ENCODE measurements at regions not wholly inside any gene's neighbourhood (a gene's known extent, or its start where the extent isn't known, plus 50 kb on each side); places are given as distances from the start of the nearest gene placed in this dataset.

GRCh38 chr2:104707056-104707455, 146.9 kb upstream of the POU3F3 start:
- Histone ChIP-seq H2BK5ac (ENCODE audit: low read depth, low read length) (no peak overlapping the region), H2AK5ac (ENCODE audit: low read depth, low read length) (no peak overlapping the region), H3K79me1 (ENCODE audit: low read depth, low read length) (no peaks in the 10 kb centered on the region), H4K8ac (ENCODE audit: extremely low read depth, insufficient read depth, low read length) (no peak overlapping the region), H2BK15ac (ENCODE audit: low read length) (no peak overlapping the region), H3K36me3 (ENCODE audit: control insufficient read depth in 2 of 4, insufficient read depth in 4 of 4, low read length in 3 of 4) (no peaks in the 10 kb centered on the region), H3K23me2 (ENCODE audit: low read depth, low read length) (no peaks in the 10 kb centered on the region), H2AFZ (ENCODE audit: low read length) (no peak overlapping the region), H3K14ac (ENCODE audit: insufficient read length) (no peak overlapping the region), H3K79me2 (ENCODE audit: control insufficient read depth in 1 of 2, insufficient read depth in 2 of 2, low read length in 2 of 2) (no peaks in the 10 kb centered on the region), H4K91ac (replicated peaks; ENCODE audit: insufficient read length, low read length) (no peak overlapping the region), H2BK12ac (ENCODE audit: low read depth, low read length) (no peak overlapping the region), H3K9me3 (ENCODE audit: insufficient read depth in 2 of 2, low read depth in 1 of 2, low read length in 1 of 2) (no peaks in the 10 kb centered on the region), H2BK20ac (ENCODE audit: low read length) (no peak overlapping the region), H3K27ac (ENCODE audit: low read depth, low read length) (no peak overlapping the region), H3K4me2 (ENCODE audit: insufficient read depth in 1 of 2, low read depth in 2 of 2, low read length in 2 of 2) (no peak overlapping the region), H4K5ac (ENCODE audit: insufficient read length, low read depth, low read length) (no peak overlapping the region), H3K9ac (replicated peaks in 1 of 4; ENCODE audit: extremely low read depth in 1 of 4, low read depth in 3 of 4, low read length in 3 of 4) (no peak overlapping the region), H3K23ac (ENCODE audit: insufficient read length) (no peak overlapping the region), H3K18ac (ENCODE audit: extremely low read depth, low read length) (no peak overlapping the region), H3K27me3 (replicated peaks in 1 of 4; ENCODE audit: control insufficient read depth in 3 of 4, extremely low read depth in 1 of 4, insufficient read depth in 3 of 4, low read length in 3 of 4) (no peaks in the 10 kb centered on the region), H3K56ac (replicated peaks; ENCODE audit: insufficient read length, low read depth, low read length) (no peak overlapping the region), H4K20me1 (replicated peaks in 1 of 2; ENCODE audit: control insufficient read depth in 1 of 2, insufficient read depth in 2 of 2, low read length in 2 of 2) (no peaks in the 10 kb centered on the region), H3K4ac (replicated peaks; ENCODE audit: insufficient read length, low read depth, low read length) (no peak overlapping the region), H3K4me3 (ENCODE audit: extremely low read depth in 1 of 4, insufficient read depth in 2 of 4, low read depth in 3 of 4, low read length in 4 of 4) (no peak overlapping the region), H3K4me1 (replicated peaks in 1 of 4; ENCODE audit: control insufficient read depth in 3 of 4, insufficient read depth in 4 of 4, low read length in 3 of 4) (peaks cover 0 to 6% (median 0%) of the 10 kb centered on the region in 4 experiments; a peak in 6 of 7 replicates), H2BK120ac (replicated peaks; ENCODE audit: low read depth, low read length) (no peak overlapping the region)
- DNase-seq (ENCODE audit: low read depth in 1 of 2, low spot score in 2 of 2) (no peak), FAIRE-seq (no peak)
- ChIA-PET POLR2A (ENCODE audit: partially characterized antibody) (no interaction called here), CTCF (ENCODE audit: partially characterized antibody) (no interaction called here)
- 90% methylated on average over 5 of the region's 5 CpGs; no CpG with 5 or more reads in 1 of the 2 experiments for WGBS, 2 experiments (ENCODE audit: extremely low coverage in 1 of 2, insufficient coverage in 1 of 2, insufficient read length in 1 of 2, insufficient replicate concordance in 2 of 2, low coverage in 1 of 2, low lambda C conversion rate in 2 of 2, missing lambda C conversion rate in 1 of 2)
- no peak for TF ChIP-seq NRF1 (IDR thresholded peaks at IDR 0.05; ENCODE audit: low read depth, low read length)
- TF ChIP-seq NANOG (IDR thresholded peaks at IDR 0.05; ENCODE audit: insufficient read depth, low read depth, low read length, poor library complexity, severe bottlenecking), result no peak
- no peak for TF ChIP-seq SIRT6 (IDR thresholded peaks at IDR 0.05; ENCODE audit: low read length)
- no peak for TF ChIP-seq POLR2AphosphoS5 (IDR thresholded peaks at IDR 0.05; ENCODE audit: low read depth, low read length)
- TF ChIP-seq SP2 (IDR thresholded peaks at IDR 0.05; ENCODE audit: low read length), result no peak
- TF ChIP-seq TBP (IDR thresholded peaks at IDR 0.05; ENCODE audit: low read depth, low read length), result no peak
- TF ChIP-seq GTF2F1 (IDR thresholded peaks at IDR 0.05; ENCODE audit: borderline replicate concordance, low read depth, low read length), result no peak

Data from H1 (cell line).